Gastrocnemius medialis (tissue), 4 donors: ENCODE measurements at regions not wholly inside any gene's neighbourhood (a gene's known extent, or its start where the extent isn't known, plus 50 kb on each side); places are given as distances from the start of the nearest gene placed in this dataset.
"Not testable (repeated sequence)": the region's sequence is repeated elsewhere in the genome, so short reads cannot be mapped to it uniquely, and the experiment has no call there.

Experiments
- POLR2A ChIP-seq, 2 donors: fragments of 450-650 bp; IDR thresholded peaks; one replicate each; pipeline ENCODE4 v1.6.1; 2017; ENCODE audit warnings: antibody characterized with exemption in 2 of 2, mild to moderate bottlenecking in 2 of 2, moderate library complexity in 2 of 2
- TF ChIP-seq, protein P1 (sequence below), 5 experiments: fragments of 450-650 bp in 3 of 5; fragments of 200-600 bp in 2 of 5; sonication (generic) in 2 of 5; IDR thresholded peaks in 4 of 5; conservative IDR thresholded peaks in 1 of 5; 1 replicate in 4 of 5; 2 replicates in 1 of 5; pipeline ENCODE4 v1.5.1; 2016 to 2019; ENCODE audit warnings: antibody characterized with exemption in 5 of 5, mild to moderate bottlenecking in 3 of 5, moderate library complexity in 3 of 5

DNA sequence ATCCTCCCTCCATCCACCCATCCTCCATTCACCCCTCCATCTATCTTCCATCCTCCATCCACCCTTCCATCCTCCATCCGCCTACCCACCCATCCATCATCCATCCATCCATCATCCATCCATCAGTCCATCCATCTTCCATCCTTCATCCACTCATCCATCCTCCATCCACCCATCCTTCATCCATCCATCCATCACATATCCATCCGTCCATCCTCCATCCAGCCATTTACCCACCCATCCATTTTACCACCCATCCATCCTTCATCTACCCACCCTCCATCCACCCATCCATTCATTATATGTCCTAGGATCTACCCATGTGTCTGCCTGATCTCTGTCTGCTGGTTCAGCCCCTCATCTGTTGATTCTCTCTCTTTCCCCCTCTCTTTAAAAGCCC lies 58.9 kb downstream of the TMEM121 start:
- TF ChIP-seq, protein P1, sequence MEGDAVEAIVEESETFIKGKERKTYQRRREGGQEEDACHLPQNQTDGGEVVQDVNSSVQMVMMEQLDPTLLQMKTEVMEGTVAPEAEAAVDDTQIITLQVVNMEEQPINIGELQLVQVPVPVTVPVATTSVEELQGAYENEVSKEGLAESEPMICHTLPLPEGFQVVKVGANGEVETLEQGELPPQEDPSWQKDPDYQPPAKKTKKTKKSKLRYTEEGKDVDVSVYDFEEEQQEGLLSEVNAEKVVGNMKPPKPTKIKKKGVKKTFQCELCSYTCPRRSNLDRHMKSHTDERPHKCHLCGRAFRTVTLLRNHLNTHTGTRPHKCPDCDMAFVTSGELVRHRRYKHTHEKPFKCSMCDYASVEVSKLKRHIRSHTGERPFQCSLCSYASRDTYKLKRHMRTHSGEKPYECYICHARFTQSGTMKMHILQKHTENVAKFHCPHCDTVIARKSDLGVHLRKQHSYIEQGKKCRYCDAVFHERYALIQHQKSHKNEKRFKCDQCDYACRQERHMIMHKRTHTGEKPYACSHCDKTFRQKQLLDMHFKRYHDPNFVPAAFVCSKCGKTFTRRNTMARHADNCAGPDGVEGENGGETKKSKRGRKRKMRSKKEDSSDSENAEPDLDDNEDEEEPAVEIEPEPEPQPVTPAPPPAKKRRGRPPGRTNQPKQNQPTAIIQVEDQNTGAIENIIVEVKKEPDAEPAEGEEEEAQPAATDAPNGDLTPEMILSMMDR (IDR thresholded peaks at IDR 0.05 in 4 of 5, conservative IDR thresholded peaks at IDR 0.05 in 1 of 5), result not testable (repeated sequence)
- not testable (repeated sequence) for TF ChIP-seq POLR2A (IDR thresholded peaks at IDR 0.05)
